Fibroblast of skin of right quadriceps (primary cell): ENCODE measurements at regions not wholly inside any gene's neighbourhood (a gene's known extent, or its start where the extent isn't known, plus 50 kb on each side); places are given as distances from the start of the nearest gene placed in this dataset.

Experiments used
- DNase-seq: peaks from one replicate; pipeline ENCODE4 v3.0.0-alpha.2; 2013

DNA sequence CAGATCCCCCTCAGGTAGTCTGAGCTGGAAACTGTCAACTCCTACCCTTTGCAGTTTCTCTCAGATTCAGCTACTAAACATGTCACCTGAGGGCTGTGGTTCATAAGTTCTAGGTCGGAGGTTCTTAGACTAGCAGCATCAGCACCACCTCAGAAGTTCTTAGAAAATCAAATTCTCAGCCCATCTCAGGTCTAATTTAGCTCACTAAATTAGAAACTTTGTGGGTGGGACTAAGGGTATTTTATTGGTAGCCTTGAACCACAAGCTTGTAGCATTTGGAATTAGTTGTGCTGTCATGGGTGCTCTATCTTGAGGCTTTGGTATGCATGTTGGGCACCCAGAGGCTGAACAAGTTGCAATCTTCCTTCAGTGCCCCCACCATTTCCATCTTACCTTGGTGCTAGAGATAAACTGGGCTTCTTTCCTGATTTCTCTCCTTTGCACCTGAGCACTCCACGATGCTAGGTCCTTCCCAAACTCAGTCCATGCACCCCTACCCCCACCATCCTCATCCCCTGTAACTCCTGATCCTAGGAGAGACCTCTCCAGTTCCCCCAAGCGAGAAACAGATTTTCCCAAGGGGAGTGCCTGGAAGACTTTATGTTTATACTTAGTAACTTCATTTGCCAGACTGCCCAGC, 54.2 kb downstream of the S1PR1 start:
- DNase-seq = no peak

DNA sequence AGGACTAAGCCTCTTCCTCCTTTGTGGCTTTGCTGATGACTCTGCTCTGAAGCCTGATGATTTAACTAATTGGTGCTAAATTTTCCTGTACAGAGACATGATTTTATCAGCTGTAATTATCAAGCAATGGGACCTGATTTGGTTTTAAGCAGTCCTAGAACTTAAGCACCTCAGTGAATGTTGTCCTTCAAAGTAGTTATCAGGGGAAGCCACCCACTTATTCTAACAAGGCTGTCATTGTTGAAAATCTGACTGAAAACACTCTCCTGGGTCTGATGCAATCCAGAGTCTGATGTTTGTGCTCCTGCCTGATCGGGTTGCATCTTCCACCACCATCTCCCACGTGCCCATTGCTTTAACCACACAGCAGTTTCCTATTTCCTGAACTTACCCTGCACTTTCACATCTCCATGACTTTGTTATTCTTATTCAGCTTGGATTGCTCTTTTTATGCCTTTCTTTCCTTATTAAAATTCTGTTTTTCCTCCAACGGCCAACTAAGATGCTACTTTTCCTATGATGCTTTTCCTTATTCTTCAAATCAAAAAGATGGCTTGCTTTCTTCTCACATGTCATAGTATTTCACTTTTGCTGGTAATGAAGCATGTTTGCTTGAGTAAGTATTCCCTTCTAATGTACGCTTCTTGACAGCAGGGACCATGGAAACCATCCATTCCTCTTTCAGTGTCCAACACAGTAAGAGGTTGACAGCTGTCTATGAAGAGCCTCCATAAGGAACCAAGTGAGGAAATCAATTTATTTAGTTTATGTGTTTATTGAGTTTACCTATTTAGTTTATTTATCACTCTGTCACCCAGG, 55.0 kb downstream of the S1PR1 start:
- DNase-seq = peak; percentile 82

DNA sequence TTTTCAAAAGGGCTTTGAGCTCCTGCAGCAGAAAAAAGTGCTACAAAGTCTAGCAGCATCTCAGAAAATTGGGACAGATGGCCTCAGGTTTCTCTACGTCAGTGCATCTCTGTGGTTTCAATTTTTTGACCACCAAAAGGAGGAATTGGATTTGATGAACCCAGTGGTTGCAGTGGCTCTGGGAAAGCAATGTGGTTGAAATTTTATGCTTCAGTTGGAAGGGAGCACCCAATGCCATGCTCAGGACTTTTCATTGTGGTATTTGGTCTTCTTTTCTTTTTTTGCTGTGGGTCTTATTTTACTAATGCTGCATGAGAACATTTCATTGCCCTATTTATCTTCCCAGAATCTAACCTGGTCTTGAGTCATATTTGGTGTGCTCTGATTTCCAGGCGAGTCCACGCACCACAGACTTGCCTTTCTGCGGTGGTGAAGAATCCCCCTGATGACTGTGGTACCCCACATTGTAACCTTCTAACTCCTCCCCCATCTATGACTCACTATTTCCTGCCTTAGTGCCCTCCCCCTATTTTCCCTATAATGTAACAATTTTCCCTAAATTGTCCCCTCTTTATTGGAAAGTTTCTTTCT, 56.7 kb downstream of the S1PR1 start:
- DNase-seq = peak; percentile 74

DNA sequence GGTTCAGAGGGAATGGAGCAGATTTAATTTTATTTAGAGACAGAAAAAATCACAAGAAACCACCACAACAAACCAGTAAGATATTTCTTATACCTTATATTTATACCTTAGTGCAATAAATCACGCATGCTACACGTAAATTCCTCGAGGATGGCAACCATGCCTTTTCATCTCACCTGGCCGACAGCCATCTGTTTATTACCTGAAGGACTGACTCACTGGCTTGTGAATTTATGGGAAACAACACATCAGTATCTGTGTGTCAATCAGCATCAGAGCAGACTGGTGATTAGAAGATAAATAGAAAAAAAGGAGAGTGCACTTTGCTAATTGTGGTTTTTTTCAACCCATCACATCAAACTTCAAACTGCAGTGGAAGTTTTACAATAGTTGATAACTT, 58.4 kb downstream of the S1PR1 start:
- DNase-seq = no peak

DNA sequence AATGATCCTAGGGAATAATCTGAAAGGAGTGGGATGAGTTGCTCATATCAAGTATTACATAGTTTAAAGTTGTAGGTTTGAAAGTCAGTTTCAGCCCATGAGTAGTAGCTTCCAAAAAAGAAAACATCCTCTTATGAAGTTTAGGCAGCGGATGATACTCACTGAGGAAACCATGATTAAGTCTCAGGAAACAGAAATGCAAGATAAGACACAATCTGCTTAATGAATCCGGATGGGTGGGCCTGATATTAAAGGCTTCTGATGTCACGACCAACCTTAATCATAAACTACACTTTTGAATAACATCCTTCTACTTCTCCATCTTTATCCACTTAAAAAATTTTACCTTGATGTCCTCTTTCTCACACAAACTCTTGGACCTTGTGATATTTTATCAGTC, 61.8 kb downstream of the S1PR1 start:
- no peak for DNase-seq

DNA sequence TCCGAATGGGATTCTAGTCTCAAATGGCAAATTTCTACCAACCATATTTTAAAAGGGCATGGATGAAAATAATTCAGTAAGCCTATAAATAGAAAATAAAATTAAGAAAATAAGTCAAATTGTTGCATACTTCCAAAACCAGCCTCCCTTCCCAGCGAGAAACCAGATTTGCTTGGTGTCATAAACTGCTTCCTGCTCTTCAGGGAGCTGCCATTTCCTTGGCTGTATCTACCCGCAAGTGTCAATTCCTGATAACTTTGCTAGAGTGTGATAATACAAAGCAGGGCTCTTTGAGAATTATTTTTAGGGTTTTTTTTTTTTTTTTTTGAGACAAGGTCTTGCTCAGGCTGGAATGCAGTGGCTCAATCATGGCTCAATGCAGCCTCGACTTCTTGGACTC, 62.3 kb downstream of the S1PR1 start:
- DNase-seq = no peak

DNA sequence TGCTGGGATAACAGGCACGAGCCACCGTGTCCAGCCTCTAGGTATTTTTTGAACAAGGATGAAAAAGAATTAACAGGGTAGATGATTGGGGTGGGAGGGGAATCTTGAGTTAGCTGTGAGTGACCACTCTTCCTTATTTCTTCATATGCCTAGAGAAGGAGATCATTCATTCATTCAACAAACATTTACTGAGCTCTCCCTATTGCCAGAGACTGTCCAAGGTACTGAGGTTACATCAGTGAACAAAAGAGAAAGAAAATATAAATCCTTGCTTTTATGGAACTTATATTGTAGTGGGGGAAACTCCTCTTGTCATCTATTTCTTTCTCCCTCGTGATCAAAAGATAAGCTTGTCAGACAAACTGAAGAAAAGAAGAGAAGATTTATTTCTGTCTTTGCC, 62.9 kb downstream of the S1PR1 start:
- DNase-seq = no peak

DNA sequence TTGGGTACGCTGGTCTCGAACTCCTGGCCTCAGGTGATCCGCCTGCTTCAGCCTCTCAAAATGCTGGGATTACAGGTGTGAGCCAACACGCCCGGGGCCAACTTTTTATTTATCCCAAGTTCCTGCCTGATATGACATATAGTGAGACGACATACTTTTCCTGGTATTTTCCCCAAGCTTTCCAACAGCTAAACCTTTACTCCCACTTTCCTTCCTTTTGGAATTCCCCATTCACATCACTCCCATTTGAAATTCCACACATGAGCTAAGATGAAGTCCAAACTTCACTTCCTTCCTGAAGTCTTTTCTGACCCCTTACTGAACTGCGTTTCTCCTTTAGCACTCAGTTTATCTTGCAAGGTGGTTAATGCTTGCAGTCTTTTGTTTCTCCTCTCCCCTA, 64.1 kb downstream of the S1PR1 start:
- no peak for DNase-seq

DNA sequence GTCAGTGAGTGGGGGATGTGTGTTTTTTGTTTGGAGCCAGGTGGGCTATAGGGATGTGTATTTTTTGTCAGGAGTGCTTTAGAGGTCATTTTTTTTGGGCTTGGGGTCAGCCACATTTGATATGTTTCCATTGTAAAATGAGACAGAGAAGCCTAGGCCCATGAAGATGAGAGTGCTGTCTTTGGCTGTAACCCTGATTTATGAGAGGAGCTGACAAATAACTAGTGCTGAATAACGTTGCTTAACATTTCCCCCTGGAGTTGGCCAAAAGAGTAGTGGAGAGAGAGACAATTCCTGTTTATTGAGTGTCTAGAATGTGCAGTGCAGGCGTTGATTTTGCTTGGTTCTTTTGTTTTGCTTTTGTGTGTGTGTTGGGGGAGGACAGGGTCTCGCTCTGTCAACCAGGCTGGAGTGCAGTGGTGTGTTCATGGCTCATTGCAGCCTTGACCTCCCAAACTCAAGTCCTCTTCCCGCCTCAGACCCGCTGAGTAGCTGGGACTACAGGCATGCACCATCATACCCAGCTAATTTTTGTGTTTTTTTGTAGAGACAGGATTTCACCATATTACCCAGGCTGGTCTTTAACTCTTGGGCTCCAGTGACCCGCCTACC, 64.7 kb downstream of the S1PR1 start:
- DNase-seq = no peak

DNA sequence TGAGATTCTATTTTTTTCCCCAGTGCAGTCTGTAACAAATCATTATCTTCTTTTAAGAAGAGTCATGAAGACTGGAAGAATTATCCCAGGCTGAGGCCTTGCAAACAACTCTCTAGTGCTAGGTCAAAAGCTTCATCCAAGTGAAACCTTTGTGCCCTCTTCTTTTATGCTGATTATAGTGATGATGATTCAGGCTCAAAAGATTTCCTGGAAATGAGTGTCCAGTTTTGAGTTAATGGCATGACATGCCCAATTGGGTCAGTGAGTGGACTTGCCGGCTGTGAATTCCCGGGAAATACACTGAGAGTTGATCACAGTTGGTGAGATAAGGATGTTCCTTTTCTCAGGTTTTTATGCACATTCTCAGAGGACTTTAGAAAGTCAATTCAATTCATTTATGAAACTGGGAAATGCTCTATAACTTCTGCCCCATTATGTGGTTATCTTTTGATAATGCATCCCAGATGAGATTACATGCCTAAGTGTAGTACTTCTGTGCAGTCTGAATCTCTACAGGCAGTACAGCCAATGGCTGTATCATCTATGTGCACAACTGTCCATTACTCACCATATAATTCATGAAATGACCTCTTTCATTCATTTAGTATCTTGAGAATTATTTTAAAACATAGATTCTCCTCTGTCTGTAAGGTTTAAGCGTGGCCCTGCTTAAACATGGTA, 66.2 kb downstream of the S1PR1 start:
- no peak for DNase-seq

DNA sequence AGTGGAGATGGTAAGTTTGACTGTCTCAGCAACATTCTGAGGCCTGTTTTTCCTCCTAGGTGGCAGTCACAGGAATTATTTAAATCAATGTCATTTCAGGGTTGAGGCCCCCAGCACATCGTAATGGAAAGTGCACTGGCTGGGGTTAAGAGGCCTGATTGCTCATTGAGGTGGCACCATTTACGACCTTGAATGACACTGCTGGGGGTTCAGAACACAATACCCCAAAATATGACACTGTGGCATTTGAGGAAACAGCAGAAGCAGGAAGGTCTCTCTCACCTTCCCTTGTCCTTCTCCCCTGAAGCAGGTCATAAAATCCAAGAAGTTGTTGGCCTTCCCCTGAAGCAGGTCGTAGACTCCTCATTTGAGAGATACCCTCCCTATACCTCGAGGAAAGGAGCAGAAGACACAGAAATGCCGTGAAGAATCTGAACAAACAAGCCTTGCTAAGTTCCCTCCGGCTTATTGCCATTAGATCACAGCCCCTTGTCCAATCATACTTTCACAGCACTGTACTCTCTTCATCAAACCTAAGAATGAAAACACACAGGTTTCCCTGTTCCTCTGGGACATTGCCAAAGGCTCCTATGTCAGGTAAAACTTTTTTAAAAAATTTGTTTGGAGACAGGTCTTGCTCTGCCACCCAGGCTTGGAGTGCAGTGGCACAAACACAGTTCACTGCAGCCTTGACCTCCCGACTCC, 71.3 kb downstream of the S1PR1 start:
- no peak for DNase-seq

DNA sequence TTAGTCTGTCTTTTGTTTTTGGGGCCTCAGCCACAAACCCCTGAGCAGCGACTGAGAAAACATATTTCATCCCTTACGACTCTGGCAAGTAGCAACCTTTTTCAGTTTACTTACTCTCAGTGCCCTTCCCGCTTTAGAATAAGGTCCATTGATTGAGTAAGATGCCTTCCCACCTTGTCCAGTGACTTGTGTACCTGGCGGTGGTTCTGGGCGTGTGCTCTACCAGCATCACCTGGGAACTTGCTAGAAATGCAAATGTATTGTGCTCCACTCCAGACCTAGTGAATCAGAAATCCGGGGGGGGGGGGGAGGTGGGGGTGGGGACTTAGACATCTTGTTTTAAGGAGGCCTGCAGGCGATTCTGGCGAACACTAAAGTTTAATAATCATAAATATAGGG, 72.1 kb downstream of the S1PR1 start:
- no peak for DNase-seq

DNA sequence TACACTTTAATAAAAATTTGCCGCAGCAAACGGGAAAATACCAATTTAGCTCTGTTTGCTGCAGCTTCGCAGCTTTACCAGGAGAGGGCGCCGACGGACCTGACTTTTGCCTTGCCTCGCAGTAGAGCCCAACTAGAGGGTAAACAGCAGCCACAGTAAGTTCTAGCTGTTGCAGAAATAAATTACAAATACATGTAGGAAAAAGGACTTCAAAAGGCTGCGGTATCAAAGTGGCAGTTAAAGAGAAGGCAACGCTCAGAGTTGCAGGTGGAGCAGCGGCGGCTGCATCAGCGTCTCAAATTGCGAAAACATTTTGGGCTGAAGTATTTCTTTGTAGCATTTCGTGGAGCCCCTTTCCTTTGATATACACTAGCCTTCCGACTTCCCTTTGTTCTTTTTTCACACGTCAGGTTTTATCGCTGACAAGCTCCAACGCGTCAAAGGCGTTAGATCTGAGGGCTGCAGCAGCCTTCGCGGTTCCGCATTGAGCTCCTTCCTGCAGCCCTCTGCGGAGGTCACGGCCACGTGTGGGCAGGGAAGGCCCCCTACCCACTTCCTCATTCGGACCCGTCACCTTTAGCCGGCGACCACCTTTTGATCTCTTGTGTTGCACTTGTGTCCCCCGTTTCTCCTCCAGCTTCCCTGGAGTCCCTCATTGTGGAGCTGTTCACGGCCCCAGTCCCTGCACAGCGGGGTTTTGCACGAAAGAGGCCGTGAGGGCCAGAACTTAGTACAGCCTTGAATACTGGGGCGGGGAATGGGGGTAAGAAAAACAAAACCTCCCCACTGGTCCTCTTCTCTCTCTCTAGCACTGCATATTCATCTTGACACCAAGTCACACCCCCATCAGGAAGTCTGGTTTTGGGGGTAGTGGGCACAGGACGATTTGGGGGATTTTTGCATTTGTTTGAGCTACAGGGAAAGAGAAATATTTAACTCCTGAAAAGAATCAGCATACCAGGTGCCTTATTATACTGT, 72.8 kb downstream of the S1PR1 start:
- DNase-seq = peak; percentile 44

DNA sequence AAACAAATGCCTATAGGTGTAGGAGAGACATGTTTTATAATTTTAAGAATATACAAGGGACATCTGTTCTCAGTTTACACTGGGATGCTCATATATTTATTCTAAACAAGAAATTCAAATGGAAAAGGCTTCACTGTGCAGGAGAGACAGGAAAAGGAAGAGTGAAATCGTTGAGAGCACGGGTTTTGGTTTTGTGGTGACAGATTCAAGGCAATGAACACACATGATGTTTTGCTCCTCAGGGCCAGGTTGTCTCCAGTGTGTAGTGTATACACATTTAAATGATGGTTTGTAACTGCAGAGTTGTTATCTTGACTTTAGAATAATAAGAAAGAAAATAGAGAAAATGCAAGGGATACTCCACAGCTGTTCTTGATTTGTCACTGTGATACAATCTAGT, 73.7 kb downstream of the S1PR1 start:
- DNase-seq = no peak

DNA sequence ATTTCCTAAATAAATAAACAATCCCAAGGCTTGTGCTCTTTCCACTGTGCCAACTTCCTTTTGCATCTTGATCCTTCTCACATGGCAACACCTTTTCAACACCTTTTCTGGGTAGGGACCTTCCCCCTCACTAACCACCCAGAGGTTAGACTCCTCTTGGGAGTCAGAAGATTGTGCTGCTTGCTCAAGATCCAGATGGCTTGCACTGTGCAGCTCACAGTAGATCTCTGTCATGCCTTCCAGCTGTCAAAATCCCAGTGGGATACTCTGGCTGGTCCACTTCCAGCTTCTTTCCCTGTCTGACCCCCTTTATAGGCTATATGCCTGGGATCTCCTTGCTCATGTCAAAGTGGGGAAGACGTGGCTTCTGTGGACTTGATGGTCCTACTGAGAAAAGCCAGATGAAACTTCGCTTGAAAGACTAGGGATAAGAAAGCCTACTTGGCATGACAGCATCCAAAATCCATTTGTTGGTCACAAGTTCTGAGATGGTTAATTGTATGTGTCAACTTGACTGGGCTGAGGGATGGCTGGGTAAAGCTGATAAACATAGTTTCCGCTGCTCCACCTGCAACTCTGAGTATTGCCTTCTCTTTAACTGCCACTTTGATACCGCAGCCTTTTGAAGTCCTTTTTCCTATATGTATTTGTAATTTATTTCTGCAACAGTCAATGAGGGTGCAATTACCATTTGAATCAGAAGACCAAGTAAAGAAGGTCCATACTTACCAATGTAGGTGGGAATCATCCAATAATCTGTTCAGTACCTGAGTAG, 74.5 kb downstream of the S1PR1 start:
- DNase-seq = no peak

DNA sequence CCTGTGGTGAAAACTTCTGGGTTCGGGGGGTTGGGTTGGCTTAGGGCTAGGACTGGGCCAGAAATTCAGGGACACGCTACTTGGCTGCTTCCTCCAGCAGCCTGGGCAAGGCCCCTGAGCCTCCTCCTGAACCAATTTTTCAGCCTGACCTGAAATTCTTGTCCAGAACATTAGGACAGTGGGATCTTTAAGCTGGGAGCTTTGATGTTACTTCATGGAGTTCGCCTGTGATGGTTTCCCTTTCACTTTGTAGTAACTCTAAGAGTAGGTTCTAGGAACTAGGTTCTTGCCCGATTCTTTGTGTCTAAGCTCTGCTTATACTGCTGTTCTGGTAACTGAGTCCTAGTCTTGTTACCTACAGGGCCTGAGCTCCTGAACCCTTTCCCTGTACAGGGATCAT, 75.3 kb downstream of the S1PR1 start:
- DNase-seq = no peak

DNA sequence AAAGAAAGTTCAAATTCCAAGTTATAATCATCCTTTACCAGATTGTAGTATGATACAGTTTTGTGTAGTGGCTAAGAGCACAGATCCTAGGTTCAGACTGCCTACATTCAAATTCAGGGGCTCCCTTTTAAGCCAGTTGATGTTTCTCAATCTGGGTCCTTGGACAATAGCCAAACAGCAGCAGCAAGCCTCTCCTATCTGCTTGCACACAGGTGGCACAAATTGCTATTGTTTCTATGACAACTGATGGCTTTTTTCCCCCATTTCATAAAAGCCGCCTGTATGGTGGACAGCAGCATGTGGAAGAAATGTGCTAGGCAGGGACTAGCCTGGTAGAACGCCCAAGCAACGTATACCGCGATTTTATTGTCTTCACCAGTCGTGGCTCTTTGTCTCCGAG, 76.5 kb downstream of the S1PR1 start:
- DNase-seq = no peak

DNA sequence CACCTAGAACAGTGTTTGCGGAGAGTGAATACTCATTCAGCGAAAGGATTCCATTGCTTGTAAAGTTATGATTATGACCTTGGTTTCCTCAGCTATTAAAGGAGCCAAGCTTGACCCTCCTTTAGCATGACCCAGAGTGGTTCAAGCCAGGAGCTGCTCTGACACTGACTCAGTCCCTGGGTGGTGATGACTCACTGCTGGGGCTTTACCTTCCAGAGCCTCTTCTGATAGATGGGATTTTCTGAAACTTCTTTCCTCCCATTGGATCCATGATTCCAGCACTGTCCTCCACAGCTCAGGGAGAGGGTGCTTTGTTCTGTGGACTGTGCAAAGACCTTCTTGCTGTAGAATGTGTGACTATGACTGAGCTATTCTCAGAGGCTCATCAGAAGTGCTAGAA, 77.4 kb downstream of the S1PR1 start:
- peak; percentile 27 for DNase-seq

DNA sequence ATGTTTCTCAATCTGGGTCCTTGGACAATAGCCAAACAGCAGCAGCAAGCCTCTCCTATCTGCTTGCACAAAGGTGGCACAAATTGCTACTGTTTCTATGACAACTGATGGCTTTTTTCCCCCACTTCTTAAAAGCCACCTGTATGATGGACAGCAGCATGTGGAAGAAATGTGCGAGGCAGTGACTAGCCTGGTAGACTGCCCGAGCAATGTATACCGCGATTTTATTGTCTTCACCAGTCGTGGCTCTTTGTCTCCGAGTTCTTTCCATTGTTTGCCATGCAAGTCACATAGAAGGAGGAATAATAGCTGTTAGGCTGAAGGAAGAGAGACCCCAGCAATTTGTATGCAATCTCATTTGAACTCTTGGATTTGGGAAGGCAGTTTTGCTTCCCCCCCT, 79.4 kb downstream of the S1PR1 start:
- DNase-seq = no peak

DNA sequence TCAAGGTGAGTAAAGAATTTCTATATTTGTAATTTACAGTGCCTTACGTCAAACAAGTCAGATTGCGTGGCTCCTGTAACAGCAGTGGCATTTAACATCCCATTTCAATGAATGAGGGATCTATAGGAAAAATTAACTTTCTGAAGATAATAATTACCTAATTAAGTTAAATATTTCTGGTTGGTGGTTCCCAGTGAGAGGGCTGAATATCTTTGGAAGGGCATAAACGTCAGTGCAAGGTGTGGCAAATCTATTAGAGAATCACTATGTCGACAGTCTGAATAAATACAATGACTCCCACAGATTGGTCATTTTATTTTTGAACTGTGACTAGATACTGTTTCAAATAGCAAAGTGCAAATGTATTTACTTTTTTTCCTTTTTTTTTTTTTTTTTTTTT, 80.0 kb downstream of the S1PR1 start:
- no peak for DNase-seq

DNA sequence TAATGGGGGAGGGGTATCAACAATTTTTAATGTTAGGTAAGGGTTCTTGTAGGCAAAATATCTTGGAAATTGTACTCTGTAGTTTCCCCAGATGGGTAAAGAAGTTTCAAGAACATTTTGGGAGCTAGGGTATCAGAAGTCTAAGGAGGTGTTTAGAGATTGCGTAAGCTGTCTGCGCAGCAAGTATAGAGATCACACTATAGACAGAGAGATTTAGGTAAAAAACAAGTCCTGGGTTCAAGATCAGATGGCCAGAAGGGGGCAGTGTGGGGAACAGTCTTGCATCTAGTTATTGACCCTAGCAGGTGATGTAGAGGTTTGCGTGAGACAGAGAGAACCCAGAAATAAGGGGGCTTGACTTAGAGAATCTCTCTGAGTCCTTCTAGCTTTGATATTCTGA, 80.8 kb downstream of the S1PR1 start:
- no peak for DNase-seq
